Endodermal cell (in vitro differentiated cells): ENCODE measurements at regions not wholly inside any gene's neighbourhood (a gene's known extent, or its start where the extent isn't known, plus 50 kb on each side); places are given as distances from the start of the nearest gene placed in this dataset.

ENCODE experiments used
- DNase-seq: peaks from one replicate; pipeline ENCODE4 v3.0.0-alpha.2; 2017
- H3K27ac ChIP-seq: 2 replicates; pipeline ENCODE4 v1.5.1; 2013; ENCODE audit warnings: mild to moderate bottlenecking, low read depth, low read length, moderate library complexity
- H3K27me3 ChIP-seq: 2 replicates; pipeline ENCODE4 v1.6.1; 2013; ENCODE audit warnings: mild to moderate bottlenecking, low read length, moderate library complexity; ENCODE audit not compliant: insufficient read depth, control insufficient read depth, poor library complexity, severe bottlenecking
- H3K36me3 ChIP-seq: 2 replicates; pipeline ENCODE4 v1.7.0; 2013; ENCODE audit warnings: mild to moderate bottlenecking, low read length, moderate library complexity; ENCODE audit not compliant: control insufficient read depth, insufficient read depth
- H3K4me1 ChIP-seq: one replicate; pipeline ENCODE4 v1.7.0; 2013; ENCODE audit warnings: low read length; ENCODE audit not compliant: control insufficient read depth, insufficient read depth
- H3K4me3 ChIP-seq: 2 replicates; pipeline ENCODE4 v1.5.1; 2013; ENCODE audit warnings: mild to moderate bottlenecking, low read length, moderate library complexity
- H3K9ac ChIP-seq: 2 replicates; pipeline ENCODE4 v1.6.1; 2013; ENCODE audit warnings: mild to moderate bottlenecking, low read length, moderate library complexity; ENCODE audit not compliant: poor library complexity, severe bottlenecking; ENCODE audit errors: extremely low read depth
- H3K9me3 ChIP-seq: 2 replicates; pipeline ENCODE4 v1.6.1; 2013; ENCODE audit warnings: mild to moderate bottlenecking, low read length, moderate library complexity; ENCODE audit not compliant: control insufficient read depth
- H3K27ac Mint-ChIP-seq: 2 replicates; pipeline ENCODE4 v1.8.0; 2020; ENCODE audit warnings: mixed read lengths
- H3K27me3 Mint-ChIP-seq: 2 replicates; pipeline ENCODE4 v1.8.0; 2021; ENCODE audit warnings: mild to moderate bottlenecking, mixed read lengths; ENCODE audit not compliant: insufficient read depth
- H3K36me3 Mint-ChIP-seq: 2 replicates; pipeline ENCODE4 v1.8.0; 2020; ENCODE audit warnings: low read depth, mixed read lengths
- H3K4me1 Mint-ChIP-seq: 2 replicates; pipeline ENCODE4 v1.8.0; 2020; ENCODE audit warnings: mixed read lengths
- H3K4me3 Mint-ChIP-seq: 2 replicates; pipeline ENCODE4 v1.8.0; 2020; ENCODE audit warnings: mild to moderate bottlenecking, moderate library complexity, mixed read lengths
- H3K9me3 Mint-ChIP-seq: 2 replicates; pipeline ENCODE4 v1.8.0; 2020; ENCODE audit warnings: mild to moderate bottlenecking, mixed read lengths
- WGBS, 2 experiments: methylation state at CpG; one replicate each; pipeline versions ENCODE4 v1.1.5 to v1.1.7; 2013; ENCODE audit warnings: missing lambda C conversion rate in 2 of 2, mixed read lengths in 1 of 2; ENCODE audit not compliant: insufficient coverage in 1 of 2, insufficient read length in 1 of 2; 5-methylcytosine and 5-hydroxymethylcytosine counted together
- TF ChIP-seq, protein P1 (sequence below): fragments of 200-600 bp; sonication (generic); conservative IDR thresholded peaks from 2 replicates; pipeline ENCODE4 v1.5.0; 2021; ENCODE audit warnings: antibody characterized with exemption, mild to moderate bottlenecking

DNA sequence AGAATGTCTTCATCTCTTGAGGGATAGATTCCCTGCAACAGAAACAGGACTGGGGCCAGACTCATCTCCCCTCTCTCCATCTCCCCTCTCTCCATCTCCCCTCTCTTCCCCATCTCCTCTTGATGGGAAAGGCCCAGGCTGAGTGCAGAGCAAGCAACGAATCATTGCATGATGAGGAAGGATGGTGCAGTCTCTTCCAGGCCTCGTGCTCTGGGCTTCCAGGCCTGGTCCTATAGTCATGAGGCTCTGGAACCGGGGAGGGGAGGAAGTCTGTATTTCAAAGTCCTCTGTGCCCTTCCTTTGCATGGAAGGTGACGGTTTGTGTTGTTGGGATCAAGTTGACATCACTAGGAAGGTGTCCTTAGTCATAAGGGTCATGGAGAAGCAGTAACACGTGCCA is 115.6 kb upstream of the NEDD4L start:
- Histone ChIP-seq H3K9me3 (no peaks in the 10 kb centered on the region), H3K27ac (no peak overlapping the region), H3K4me1 (no peaks in the 10 kb centered on the region), H3K36me3 (no peaks in the 10 kb centered on the region), H3K27me3 (no peaks in the 10 kb centered on the region), H3K4me3 (no peak overlapping the region), H3K9ac (no peak overlapping the region)
- Mint-ChIP-seq H3K4me3 (no peak overlapping the region), H3K27me3 (no peaks in the 10 kb centered on the region), H3K36me3 (no peaks in the 10 kb centered on the region), H3K4me1 (no peaks in the 10 kb centered on the region), H3K27ac (no peak overlapping the region), H3K9me3 (no peaks in the 10 kb centered on the region)
- 91 to 100% methylated on average over 3 to 5 of the region's 5 CpGs for WGBS, 2 experiments
- TF ChIP-seq, protein P1, sequence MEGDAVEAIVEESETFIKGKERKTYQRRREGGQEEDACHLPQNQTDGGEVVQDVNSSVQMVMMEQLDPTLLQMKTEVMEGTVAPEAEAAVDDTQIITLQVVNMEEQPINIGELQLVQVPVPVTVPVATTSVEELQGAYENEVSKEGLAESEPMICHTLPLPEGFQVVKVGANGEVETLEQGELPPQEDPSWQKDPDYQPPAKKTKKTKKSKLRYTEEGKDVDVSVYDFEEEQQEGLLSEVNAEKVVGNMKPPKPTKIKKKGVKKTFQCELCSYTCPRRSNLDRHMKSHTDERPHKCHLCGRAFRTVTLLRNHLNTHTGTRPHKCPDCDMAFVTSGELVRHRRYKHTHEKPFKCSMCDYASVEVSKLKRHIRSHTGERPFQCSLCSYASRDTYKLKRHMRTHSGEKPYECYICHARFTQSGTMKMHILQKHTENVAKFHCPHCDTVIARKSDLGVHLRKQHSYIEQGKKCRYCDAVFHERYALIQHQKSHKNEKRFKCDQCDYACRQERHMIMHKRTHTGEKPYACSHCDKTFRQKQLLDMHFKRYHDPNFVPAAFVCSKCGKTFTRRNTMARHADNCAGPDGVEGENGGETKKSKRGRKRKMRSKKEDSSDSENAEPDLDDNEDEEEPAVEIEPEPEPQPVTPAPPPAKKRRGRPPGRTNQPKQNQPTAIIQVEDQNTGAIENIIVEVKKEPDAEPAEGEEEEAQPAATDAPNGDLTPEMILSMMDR = no peak
- no peak for DNase-seq

DNA sequence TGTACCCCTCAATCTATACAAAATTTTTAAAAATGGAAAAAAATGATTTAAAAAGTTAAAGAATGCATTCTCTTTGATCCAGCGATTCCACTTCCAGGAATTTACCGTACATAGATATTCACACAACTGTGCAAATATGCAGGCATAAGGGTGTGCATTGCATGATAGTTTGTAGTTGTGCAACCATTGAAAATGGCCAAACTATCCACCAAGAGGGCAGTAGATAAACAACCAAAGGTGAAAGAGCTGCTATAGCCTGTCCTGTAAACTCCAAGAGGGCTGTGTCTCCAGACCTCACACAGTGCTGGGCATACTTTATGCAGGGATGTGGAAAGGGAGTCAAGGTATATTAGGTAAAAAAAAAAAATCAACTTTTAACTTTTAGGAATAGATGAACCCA is 116.5 kb upstream of the NEDD4L start:
- no peak overlapping the region for H3K9ac ChIP-seq
- H3K27ac ChIP-seq = no peak overlapping the region
- no peaks in the 10 kb centered on the region for H3K27me3 ChIP-seq
- no peaks in the 10 kb centered on the region for H3K36me3 ChIP-seq
- H3K9me3 Mint-ChIP-seq = no peaks in the 10 kb centered on the region
- H3K9me3 ChIP-seq = no peaks in the 10 kb centered on the region
- no peaks in the 10 kb centered on the region for H3K27me3 Mint-ChIP-seq
- DNase-seq = no peak
- no peak overlapping the region for H3K4me3 Mint-ChIP-seq
- 80 to 92% methylated on average over 2 of the region's 2 CpGs for whole genome bisulfite sequencing, 2 experiments
- TF ChIP-seq, protein P1 = no peak
- H3K4me3 ChIP-seq = no peak overlapping the region
- H3K4me1 ChIP-seq = no peaks in the 10 kb centered on the region
- no peaks in the 10 kb centered on the region for H3K36me3 Mint-ChIP-seq
- H3K27ac Mint-ChIP-seq = no peak overlapping the region
- no peaks in the 10 kb centered on the region for H3K4me1 Mint-ChIP-seq

DNA sequence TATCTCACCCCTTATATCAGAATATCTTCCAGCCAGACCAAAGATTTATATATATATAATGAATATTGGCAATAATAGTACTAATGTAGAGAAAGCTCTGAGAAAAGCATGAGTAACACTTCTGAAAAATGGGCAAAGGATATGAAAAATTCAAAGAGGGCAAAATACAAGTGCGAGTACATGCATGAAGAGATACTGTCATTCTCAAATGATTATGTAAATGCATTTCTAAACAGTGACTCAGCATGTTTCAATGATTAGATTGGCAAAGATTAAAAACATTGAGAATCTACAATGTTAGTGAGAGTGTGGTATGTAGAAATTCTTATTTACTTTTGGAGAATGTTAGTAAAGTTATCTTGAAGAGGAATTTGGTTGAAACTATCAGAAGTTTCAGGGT is 118.3 kb upstream of the NEDD4L start:
- 95 to 100% methylated on average over 1 of the region's 1 CpG for WGBS, 2 experiments
- Mint-ChIP-seq H3K27ac (no peak overlapping the region), H3K27me3 (no peaks in the 10 kb centered on the region), H3K4me1 (no peaks in the 10 kb centered on the region), H3K36me3 (no peaks in the 10 kb centered on the region), H3K9me3 (no peaks in the 10 kb centered on the region), H3K4me3 (no peak overlapping the region)
- H3K4me3 ChIP-seq = no peak overlapping the region
- TF ChIP-seq, protein P1 = no peak
- DNase-seq = no peak
- H3K9ac ChIP-seq = no peak overlapping the region
- H3K4me1 ChIP-seq = no peaks in the 10 kb centered on the region
- H3K36me3 ChIP-seq = no peaks in the 10 kb centered on the region
- no peaks in the 10 kb centered on the region for H3K27me3 ChIP-seq
- no peaks in the 10 kb centered on the region for H3K9me3 ChIP-seq
- H3K27ac ChIP-seq = no peak overlapping the region
